Mesenchymal stem cell (in vitro differentiated cells and primary cell): ENCODE measurements at regions not wholly inside any gene's neighbourhood (a gene's known extent, or its start where the extent isn't known, plus 50 kb on each side); places are given as distances from the start of the nearest gene placed in this dataset.

Source experiments
- DNase-seq: peaks from one replicate; pipeline ENCODE4 v3.0.0-alpha.2; 2013
- H2AFZ ChIP-seq: one replicate; pipeline ENCODE4 v1.6.1; 2013; ENCODE audit warnings: low read depth, mild to moderate bottlenecking, control low read depth, inconsistent platforms, low read length, moderate library complexity
- H2AK5ac ChIP-seq: 2 replicates; pipeline ENCODE4 v1.6.1; 2013; ENCODE audit warnings: low read length, moderate library complexity, mild to moderate bottlenecking, inconsistent platforms; ENCODE audit not compliant: severe bottlenecking
- H2BK120ac ChIP-seq: one replicate; pipeline ENCODE4 v1.6.1; 2013; ENCODE audit warnings: low read depth, mild to moderate bottlenecking, inconsistent platforms, low read length, moderate library complexity
- H2BK12ac ChIP-seq, 2 experiments: one replicate each; pipeline ENCODE4 v1.6.1; 2013; ENCODE audit warnings: inconsistent platforms in 2 of 2, low read length in 2 of 2, mild to moderate bottlenecking in 2 of 2, moderate library complexity in 2 of 2, control low read depth in 1 of 2
- H2BK15ac ChIP-seq: one replicate; pipeline ENCODE4 v1.6.1; 2013; ENCODE audit warnings: mild to moderate bottlenecking, low read depth, inconsistent platforms; ENCODE audit not compliant: poor library complexity, severe bottlenecking
- H2BK5ac ChIP-seq: 2 replicates; pipeline ENCODE4 v1.6.1; 2013; ENCODE audit warnings: low read depth, mild to moderate bottlenecking, low read length, control low read depth, inconsistent platforms; ENCODE audit not compliant: poor library complexity, severe bottlenecking
- H3K14ac ChIP-seq, 2 experiments: one replicate each; pipeline ENCODE4 v1.6.1; 2013; ENCODE audit warnings: inconsistent platforms in 2 of 2, low read length in 2 of 2, control low read depth in 1 of 2, mild to moderate bottlenecking in 1 of 2, moderate library complexity in 1 of 2
- H3K18ac ChIP-seq, 2 experiments: one replicate each; pipeline ENCODE4 v1.6.1; 2013; ENCODE audit warnings: inconsistent platforms in 2 of 2, low read length in 2 of 2, control low read depth in 1 of 2, low read depth in 1 of 2, mild to moderate bottlenecking in 1 of 2
- H3K23ac ChIP-seq, 2 experiments: one replicate each; pipeline ENCODE4 v1.6.1; 2013; ENCODE audit warnings: inconsistent platforms in 2 of 2, low read length in 2 of 2, mild to moderate bottlenecking in 2 of 2, moderate library complexity in 2 of 2, control low read depth in 1 of 2
- H3K27ac ChIP-seq: 2 replicates; pipeline ENCODE4 v1.5.1; 2013; ENCODE audit warnings: mild to moderate bottlenecking, moderate library complexity, low read length, control low read depth, inconsistent platforms; ENCODE audit not compliant: poor library complexity, severe bottlenecking
- H3K27me3 ChIP-seq, 2 experiments: 2 replicates each; pipeline versions ENCODE4 v1.6.1 to v1.7.0; 2013; ENCODE audit warnings: low read length in 2 of 2, mild to moderate bottlenecking in 2 of 2, moderate library complexity in 2 of 2, control low read depth in 1 of 2, inconsistent platforms in 1 of 2; ENCODE audit not compliant: control insufficient read depth in 1 of 2, insufficient read depth in 1 of 2
- H3K36me3 ChIP-seq, 2 experiments: 2 replicates each; pipeline versions ENCODE4 v1.6.1 to v1.7.0; 2013; ENCODE audit warnings: low read length in 2 of 2, control low read depth in 1 of 2, inconsistent platforms in 1 of 2, low read depth in 1 of 2, mild to moderate bottlenecking in 1 of 2; ENCODE audit not compliant: insufficient read depth in 2 of 2, control insufficient read depth in 1 of 2
- H3K4ac ChIP-seq, 2 experiments: one replicate each; pipeline ENCODE4 v1.6.1; 2013; ENCODE audit warnings: inconsistent platforms in 2 of 2, low read length in 2 of 2, mild to moderate bottlenecking in 2 of 2, moderate library complexity in 2 of 2, control low read depth in 1 of 2, low read depth in 1 of 2
- H3K4me1 ChIP-seq: 2 replicates; pipeline ENCODE4 v1.6.1; 2013; ENCODE audit warnings: low read depth, low read length, control low read depth; ENCODE audit not compliant: control insufficient read depth, insufficient read depth
- H3K4me2 ChIP-seq: 2 replicates; pipeline ENCODE4 v1.6.1; 2013; ENCODE audit warnings: low read length, mild to moderate bottlenecking, inconsistent platforms; ENCODE audit not compliant: poor library complexity, severe bottlenecking
- H3K4me3 ChIP-seq, 2 experiments: 2 replicates each; pipeline versions ENCODE4 v1.5.1 to v1.7.0; 2013; ENCODE audit warnings: low read length in 2 of 2, mild to moderate bottlenecking in 2 of 2, control low read depth in 1 of 2, low read depth in 1 of 2; ENCODE audit not compliant: insufficient read depth in 1 of 2
- H3K79me1 ChIP-seq: replicated peaks from 2 replicates; pipeline ENCODE4 v1.6.1; 2013; ENCODE audit warnings: mild to moderate bottlenecking, control low read depth, low read length, inconsistent platforms; ENCODE audit not compliant: poor library complexity, severe bottlenecking
- H3K9ac ChIP-seq: 2 replicates; pipeline ENCODE4 v1.7.0; 2013; ENCODE audit warnings: mild to moderate bottlenecking, low read length, moderate library complexity
- H3K9me3 ChIP-seq: 2 replicates; pipeline ENCODE4 v1.7.0; 2013; ENCODE audit warnings: mild to moderate bottlenecking, low read length; ENCODE audit not compliant: control insufficient read depth
- H4K8ac ChIP-seq: one replicate; pipeline ENCODE4 v1.6.1; 2013; ENCODE audit warnings: inconsistent platforms, mild to moderate bottlenecking, low read length, moderate library complexity
- H4K91ac ChIP-seq: one replicate; pipeline ENCODE4 v1.6.1; 2013; ENCODE audit warnings: mild to moderate bottlenecking, low read length, inconsistent platforms
- WGBS: methylation state at CpG from one replicate; pipeline ENCODE4 v1.1.7; 2013; ENCODE audit warnings: mixed read lengths; 5-methylcytosine and 5-hydroxymethylcytosine counted together

- no peak overlapping the region for H3K23ac ChIP-seq
- peaks cover 2% of the 10 kb centered on the region for H3K4me1 ChIP-seq
- H2AK5ac ChIP-seq = no peak overlapping the region
- peak overlapping the region; percentile 25 for H3K9ac ChIP-seq
- H3K4me3 ChIP-seq = no peak overlapping the region
- no peak overlapping the region for H3K14ac ChIP-seq
- WGBS = 60% methylated on average over 4 of the region's 6 CpGs
- no peak overlapping the region for H3K4me2 ChIP-seq
- no peak overlapping the region for H3K27ac ChIP-seq
- no peak overlapping the region for H4K91ac ChIP-seq
- H3K79me1 ChIP-seq = no peaks in the 10 kb centered on the region
- H2AFZ ChIP-seq = no peak overlapping the region
- H3K4ac ChIP-seq = no peak overlapping the region
- no peaks in the 10 kb centered on the region for H3K36me3 ChIP-seq
- no peak overlapping the region for H2BK15ac ChIP-seq
- H4K8ac ChIP-seq = no peak overlapping the region
- H3K27me3 ChIP-seq = no peaks in the 10 kb centered on the region
- DNase-seq = no peak
- H2BK12ac ChIP-seq = no peak overlapping the region
- H3K18ac ChIP-seq = no peak overlapping the region
- H2BK120ac ChIP-seq = no peak overlapping the region
- H2BK5ac ChIP-seq = no peak overlapping the region
- H3K9me3 ChIP-seq = no peaks in the 10 kb centered on the region
Measured at GRCh38 chr1:118294875-118295642, 110.0 kb upstream of the SPAG17 start.

- Histone ChIP-seq H4K8ac (no peak overlapping the region), H3K36me3 (no peaks in the 10 kb centered on the region), H3K4me3 (no peak overlapping the region), H3K4ac (no peak overlapping the region), H3K14ac (no peak overlapping the region), H3K9ac (no peak overlapping the region), H3K23ac (no peak overlapping the region), H4K91ac (no peak overlapping the region), H3K27me3 (no peaks in the 10 kb centered on the region), H2AFZ (no peak overlapping the region), H3K4me1 (peaks cover 2% of the 10 kb centered on the region), H3K9me3 (no peaks in the 10 kb centered on the region), H2BK120ac (no peak overlapping the region), H2BK12ac (no peak overlapping the region), H3K18ac (no peak overlapping the region), H3K79me1 (no peaks in the 10 kb centered on the region), H2BK5ac (no peak overlapping the region), H3K4me2 (no peak overlapping the region), H2AK5ac (no peak overlapping the region), H2BK15ac (no peak overlapping the region), H3K27ac (no peak overlapping the region)
- peak; percentile 18 for DNase-seq
- WGBS = 61% methylated on average over 6 of the region's 6 CpGs
Measured at GRCh38 chr1:118291661-118292060, 106.6 kb upstream of the SPAG17 start.

GRCh38 chr1:118290571-118290970 is 105.5 kb upstream of the SPAG17 start:
- H4K8ac ChIP-seq = no peak overlapping the region
- no peaks in the 10 kb centered on the region for H3K36me3 ChIP-seq
- H2BK5ac ChIP-seq = no peak overlapping the region
- H3K9me3 ChIP-seq = no peaks in the 10 kb centered on the region
- H2AK5ac ChIP-seq = no peak overlapping the region
- no peak overlapping the region for H3K14ac ChIP-seq
- H3K27me3 ChIP-seq = no peaks in the 10 kb centered on the region
- H3K4me1 ChIP-seq = peaks cover 2% of the 10 kb centered on the region
- no peak overlapping the region for H2BK120ac ChIP-seq
- no peaks in the 10 kb centered on the region for H3K79me1 ChIP-seq
- H3K4ac ChIP-seq = no peak overlapping the region
- no peak overlapping the region for H3K4me2 ChIP-seq
- 69% methylated on average over 6 of the region's 6 CpGs for WGBS
- H4K91ac ChIP-seq = no peak overlapping the region
- H3K9ac ChIP-seq = no peak overlapping the region
- no peak overlapping the region for H2AFZ ChIP-seq
- no peak overlapping the region for H2BK15ac ChIP-seq
- no peak overlapping the region for H3K4me3 ChIP-seq
- no peak overlapping the region for H3K18ac ChIP-seq
- H3K23ac ChIP-seq = no peak overlapping the region
- H3K27ac ChIP-seq = no peak overlapping the region
- H2BK12ac ChIP-seq = no peak overlapping the region
- DNase-seq = peak; percentile 5

- H3K36me3 ChIP-seq = no peaks in the 10 kb centered on the region
Measured at GRCh38 chr1:118290046-118290445, 105.0 kb upstream of the SPAG17 start.

More at GRCh38 chr1:118290046-118290445, 105.0 kb upstream of the SPAG17 start:
- no peak overlapping the region for H2BK120ac ChIP-seq
- H3K23ac ChIP-seq = no peak overlapping the region
- H2BK5ac ChIP-seq = no peak overlapping the region
- no peaks in the 10 kb centered on the region for H3K4me1 ChIP-seq
- no peak overlapping the region for H2BK15ac ChIP-seq
- no peak overlapping the region for H4K8ac ChIP-seq
- no peak overlapping the region for H2AFZ ChIP-seq
- H3K9me3 ChIP-seq = no peaks in the 10 kb centered on the region
- H3K4me2 ChIP-seq = no peak overlapping the region
- H3K18ac ChIP-seq = no peak overlapping the region
- DNase-seq = no peak
- H4K91ac ChIP-seq = no peak overlapping the region
- no peak overlapping the region for H3K4ac ChIP-seq
- H3K14ac ChIP-seq = no peak overlapping the region
- H2BK12ac ChIP-seq = no peak overlapping the region
- H3K27ac ChIP-seq = no peak overlapping the region
- no peak overlapping the region for H3K4me3 ChIP-seq
- no peak overlapping the region for H3K9ac ChIP-seq
- H3K27me3 ChIP-seq = no peaks in the 10 kb centered on the region
- 87% methylated on average over 4 of the region's 4 CpGs for WGBS
- H2AK5ac ChIP-seq = no peak overlapping the region
- no peaks in the 10 kb centered on the region for H3K79me1 ChIP-seq
